ENCODE measurements at regions not wholly inside any gene's neighbourhood (a gene's known extent, or its start where the extent isn't known, plus 50 kb on each side); places are given as distances from the start of the nearest gene placed in this dataset.

GRCh38 chr14:89628521-89628920 lies 211.5 kb upstream of the FOXN3 start:
- H3K27ac Mint-ChIP-seq: no peak overlapping the region
- no peak overlapping the region for H3K4me3 Mint-ChIP-seq
- peaks cover 7 to 14% of the 10 kb centered on the region in 2 donors for H3K9me3 Mint-ChIP-seq
- DNase-seq (no peak), ATAC-seq (replicated peaks in 1 of 2) (no peak)
- H3K27me3 Mint-ChIP-seq (ENCODE audit: low read depth): no peaks in the 10 kb centered on the region
- peaks cover 85% of the 10 kb centered on the region for H3K4me1 Mint-ChIP-seq (ENCODE audit: low read depth)
- H3K36me3 Mint-ChIP-seq (ENCODE audit: insufficient read depth in 2 of 2): peaks cover 8 to 30% of the 10 kb centered on the region in 2 donors

DNA sequence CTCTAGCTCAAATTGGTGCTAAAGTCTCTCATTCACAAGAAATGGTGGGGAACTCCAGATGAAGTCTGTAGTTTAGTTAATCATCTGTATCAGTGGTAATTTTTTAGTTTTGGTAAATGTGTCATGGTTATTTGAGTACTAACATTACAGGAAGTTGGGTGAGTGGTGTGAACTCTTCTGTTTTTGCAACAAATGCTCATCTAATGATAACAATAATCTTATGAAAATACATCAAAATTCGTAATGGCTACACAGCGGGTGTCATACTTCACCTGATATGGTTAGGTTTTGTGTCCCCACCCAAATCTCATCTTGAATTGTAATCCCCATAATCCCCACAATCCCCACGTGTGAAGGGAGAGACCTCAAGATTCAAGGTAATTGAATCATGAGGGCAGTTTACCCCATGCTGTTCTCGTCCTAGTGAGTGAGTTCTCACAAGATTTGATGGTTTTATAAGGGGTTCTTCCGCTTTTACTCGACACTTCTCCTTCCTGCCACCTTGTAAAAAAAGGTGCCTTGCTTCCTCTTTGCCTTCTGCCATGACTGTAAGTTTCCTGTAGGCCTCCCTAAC lies 209.3 kb upstream of the FOXN3 start:
- Mint-ChIP-seq H3K4me1 (ENCODE audit: low read depth) (peaks cover 91% of the 10 kb centered on the region), H3K4me3 (peak overlapping the region in 1 of 2 donors; percentile 6), H3K9me3 (peaks cover 7 to 14% of the 10 kb centered on the region in 2 donors), H3K36me3 (ENCODE audit: insufficient read depth in 2 of 2) (peaks cover 8 to 23% of the 10 kb centered on the region in 2 donors), H3K27me3 (ENCODE audit: low read depth) (no peaks in the 10 kb centered on the region), H3K27ac (peak overlapping the region; percentile 90)
- ATAC-seq (replicated peaks in 1 of 2) (peak; percentile 71), DNase-seq (peak; percentile 33 to 47)

- ATAC-seq (replicated peaks in 1 of 2) (peak in 1 of 2 donors; percentile 1), DNase-seq (no peak)
- H3K4me3 Mint-ChIP-seq: peak overlapping the region in 1 of 2 donors; percentile 6
- H3K9me3 Mint-ChIP-seq: peaks cover 7 to 14% of the 10 kb centered on the region in 2 donors
- peak overlapping the region; percentile 90 for H3K27ac Mint-ChIP-seq
- H3K4me1 Mint-ChIP-seq (ENCODE audit: low read depth): peaks cover 91% of the 10 kb centered on the region
- peaks cover 7 to 23% of the 10 kb centered on the region in 2 donors for H3K36me3 Mint-ChIP-seq (ENCODE audit: insufficient read depth in 2 of 2)
- H3K27me3 Mint-ChIP-seq (ENCODE audit: low read depth): no peaks in the 10 kb centered on the region
Measured at GRCh38 chr14:89625731-89626232, 208.7 kb upstream of the FOXN3 start.

- Mint-ChIP-seq H3K27ac (peak overlapping the region; percentile 61), H3K4me1 (ENCODE audit: low read depth) (peaks cover 91% of the 10 kb centered on the region), H3K9me3 (peaks cover 7 to 14% of the 10 kb centered on the region in 2 donors), H3K36me3 (ENCODE audit: insufficient read depth in 2 of 2) (peaks cover 5 to 23% of the 10 kb centered on the region in 2 donors), H3K27me3 (ENCODE audit: low read depth) (no peaks in the 10 kb centered on the region), H3K4me3 (no peak overlapping the region)
- no peak for DNase-seq
- ATAC-seq (replicated peaks in 1 of 2): no peak
Measured at GRCh38 chr14:89625244-89625713, 208.2 kb upstream of the FOXN3 start.

- no peak for ATAC-seq (replicated peaks in 1 of 2)
- Mint-ChIP-seq H3K4me3 (no peak overlapping the region), H3K36me3 (ENCODE audit: insufficient read depth in 2 of 2) (peaks cover 4 to 23% of the 10 kb centered on the region in 2 donors), H3K27ac (peak overlapping the region; percentile 61), H3K27me3 (ENCODE audit: low read depth) (no peaks in the 10 kb centered on the region), H3K4me1 (ENCODE audit: low read depth) (peaks cover 88% of the 10 kb centered on the region), H3K9me3 (peaks cover 7 to 13% of the 10 kb centered on the region in 2 donors)
- no peak for DNase-seq
Measured at GRCh38 chr14:89624500-89625156, 207.6 kb upstream of the FOXN3 start.

DNA sequence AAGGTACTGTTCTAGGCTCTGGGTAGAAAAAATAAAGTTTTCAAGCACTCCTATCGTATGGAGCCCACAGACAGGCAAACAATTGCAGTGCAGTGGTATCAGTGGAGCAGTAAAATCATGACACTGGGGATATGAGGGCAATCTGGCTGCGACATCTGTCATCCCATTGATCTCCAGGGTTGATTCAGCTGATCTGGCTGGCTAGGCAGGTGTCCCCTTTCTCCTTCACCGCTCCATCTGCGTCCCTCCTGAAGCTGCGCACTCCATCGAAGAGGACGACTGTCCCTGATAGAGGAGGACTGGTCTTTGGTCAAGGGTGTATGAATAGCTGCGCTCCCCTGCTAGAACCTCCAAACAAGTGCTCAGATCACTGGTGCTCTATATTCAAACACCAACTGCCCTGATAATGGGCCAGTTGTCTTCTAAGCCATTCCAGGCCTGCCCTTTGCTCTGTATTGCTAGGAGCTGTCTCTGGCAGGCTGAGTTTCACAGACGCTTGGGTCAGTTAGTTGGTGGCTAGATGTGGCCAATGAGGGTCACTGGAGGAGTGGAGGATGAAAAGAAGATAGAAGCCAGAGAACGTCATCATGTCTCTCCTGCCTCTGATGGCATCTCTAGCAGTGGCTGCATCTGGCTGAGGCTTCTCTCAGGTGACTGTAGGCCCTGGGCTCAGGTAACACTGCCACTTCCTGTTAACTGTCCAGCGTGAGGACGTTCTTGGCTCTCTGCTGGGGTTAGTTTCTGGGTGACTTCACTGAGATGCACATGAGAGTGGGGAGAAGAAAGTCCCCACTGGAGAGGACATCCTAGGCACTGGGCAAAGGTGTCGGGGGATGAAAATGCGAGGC lies 205.0 kb upstream of the FOXN3 start:
- Mint-ChIP-seq H3K36me3 (ENCODE audit: insufficient read depth in 2 of 2) (peaks cover 2 to 18% of the 10 kb centered on the region in 2 donors), H3K4me1 (ENCODE audit: low read depth) (peaks cover 72% of the 10 kb centered on the region), H3K27ac (peak overlapping the region; percentile 97), H3K9me3 (peaks cover 2 to 7% of the 10 kb centered on the region in 2 donors), H3K4me3 (peak overlapping the region; percentile 85 to 99), H3K27me3 (ENCODE audit: low read depth) (no peaks in the 10 kb centered on the region)
- DNase-seq: no peak
- no peak for ATAC-seq (replicated peaks in 1 of 2)

GRCh38 chr14:89621009-89621421 lies 204.0 kb upstream of the FOXN3 start:
- DNase-seq (peak; percentile 68), ATAC-seq (replicated peaks in 1 of 2) (peak; percentile 63 to 66)
- Mint-ChIP-seq H3K36me3 (ENCODE audit: insufficient read depth in 2 of 2) (peaks cover 4 to 8% of the 10 kb centered on the region in 2 donors), H3K27ac (peak overlapping the region; percentile 97), H3K4me3 (peak overlapping the region; percentile 85 to 99), H3K9me3 (peaks cover 0 to 3% of the 10 kb centered on the region in 2 donors), H3K27me3 (ENCODE audit: low read depth) (no peaks in the 10 kb centered on the region), H3K4me1 (ENCODE audit: low read depth) (peaks cover 72% of the 10 kb centered on the region)

GRCh38 chr14:89620436-89620835 lies 203.4 kb upstream of the FOXN3 start:
- ATAC-seq (replicated peaks in 1 of 2) (no peak), DNase-seq (no peak)
- Mint-ChIP-seq H3K27me3 (ENCODE audit: low read depth) (no peaks in the 10 kb centered on the region), H3K4me1 (ENCODE audit: low read depth) (peaks cover 72% of the 10 kb centered on the region), H3K36me3 (ENCODE audit: insufficient read depth in 2 of 2) (peaks cover 4 to 7% of the 10 kb centered on the region in 2 donors), H3K9me3 (peaks cover 0 to 2% of the 10 kb centered on the region in 2 donors), H3K27ac (peak overlapping the region; percentile 97), H3K4me3 (peak overlapping the region; percentile 85 to 99)

GRCh38 chr14:89619596-89619995 lies 202.6 kb upstream of the FOXN3 start:
- ATAC-seq (replicated peaks in 1 of 2): no peak
- Mint-ChIP-seq H3K36me3 (ENCODE audit: insufficient read depth in 2 of 2) (peaks cover 4% of the 10 kb centered on the region in 2 donors), H3K27ac (peak overlapping the region; percentile 97), H3K27me3 (ENCODE audit: low read depth) (no peaks in the 10 kb centered on the region), H3K9me3 (no peaks in the 10 kb centered on the region), H3K4me3 (peak overlapping the region; percentile 85 to 99), H3K4me1 (ENCODE audit: low read depth) (peaks cover 72% of the 10 kb centered on the region)
- DNase-seq: no peak

- ATAC-seq (replicated peaks in 1 of 2): peak; percentile 67 to 70
- Mint-ChIP-seq H3K4me1 (ENCODE audit: low read depth) (peaks cover 74% of the 10 kb centered on the region), H3K36me3 (ENCODE audit: insufficient read depth in 2 of 2) (peaks cover 4% of the 10 kb centered on the region in 2 donors), H3K9me3 (no peaks in the 10 kb centered on the region), H3K27ac (peak overlapping the region; percentile 97), H3K4me3 (peak overlapping the region; percentile 97 to 99), H3K27me3 (ENCODE audit: low read depth) (no peaks in the 10 kb centered on the region)
- DNase-seq: peak; percentile 76 to 84
Measured at GRCh38 chr14:89618811-89619551, 201.9 kb upstream of the FOXN3 start.

DNA sequence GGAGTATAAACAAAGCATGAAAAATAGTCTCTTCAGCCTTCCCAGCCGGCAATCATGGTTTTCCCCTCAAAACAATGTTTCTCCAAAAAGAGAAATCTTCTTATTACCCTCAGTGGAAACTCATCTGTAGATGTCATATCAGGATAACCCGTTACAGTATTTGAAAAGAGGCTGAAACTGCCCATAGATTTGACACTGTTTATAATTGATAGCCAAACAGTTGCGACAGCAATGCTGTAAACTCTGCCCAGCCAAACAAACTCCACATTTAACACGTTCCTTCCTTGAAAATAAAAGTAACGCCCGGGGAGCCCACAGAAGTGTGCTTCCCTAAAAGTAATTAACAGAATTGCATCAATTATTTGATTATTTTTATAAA lies 201.3 kb upstream of the FOXN3 start:
- Mint-ChIP-seq H3K9me3 (no peaks in the 10 kb centered on the region), H3K27me3 (ENCODE audit: low read depth) (no peaks in the 10 kb centered on the region), H3K4me3 (peak overlapping the region; percentile 95 to 97), H3K36me3 (ENCODE audit: insufficient read depth in 2 of 2) (peaks cover 4% of the 10 kb centered on the region in 2 donors), H3K4me1 (ENCODE audit: low read depth) (peaks cover 81% of the 10 kb centered on the region), H3K27ac (peak overlapping the region; percentile 96)
- DNase-seq (no peak), ATAC-seq (replicated peaks in 1 of 2) (no peak)
